ENCODE measurements at regions not wholly inside any gene's neighbourhood (a gene's known extent, or its start where the extent isn't known, plus 50 kb on each side); places are given as distances from the start of the nearest gene placed in this dataset.

- Histone ChIP-seq H3K4me2 (ENCODE audit: insufficient read depth, insufficient read length, low read length) (no peak overlapping the region), H3K79me1 (ENCODE audit: insufficient read depth, low read depth, low read length, poor library complexity, severe bottlenecking) (no peaks in the 10 kb centered on the region), H3K27ac (ENCODE audit: insufficient read length, low read depth, low read length) (no peak overlapping the region), H3K18ac (ENCODE audit: insufficient read length, low read depth, low read length) (no peak overlapping the region), H3K56ac (ENCODE audit: insufficient read length, low read depth, low read length) (no peak overlapping the region), H3T11ph (ENCODE audit: low read length) (no peak overlapping the region), H3K23me2 (ENCODE audit: insufficient read length, low read depth, low read length, poor library complexity, severe bottlenecking) (no peaks in the 10 kb centered on the region), H3K14ac (ENCODE audit: insufficient read depth, low read length) (no peak overlapping the region), H3K9me3 (ENCODE audit: control insufficient read depth, low read depth, low read length) (no peaks in the 10 kb centered on the region), H4K20me1 (ENCODE audit: control insufficient read depth, insufficient read depth, insufficient read length) (no peaks in the 10 kb centered on the region), H3K9ac (ENCODE audit: extremely low read depth, insufficient read length, low read length) (no peak overlapping the region), H2BK20ac (ENCODE audit: low read depth, low read length, poor library complexity, severe bottlenecking) (no peak overlapping the region), H2BK15ac (ENCODE audit: low read depth, low read length) (no peak overlapping the region), H3K23ac (ENCODE audit: insufficient read length, low read depth, low read length) (no peak overlapping the region), H2BK12ac (ENCODE audit: insufficient read length, low read depth, low read length) (no peak overlapping the region), H3K79me2 (ENCODE audit: insufficient read depth, low read length) (no peaks in the 10 kb centered on the region), H4K91ac (ENCODE audit: insufficient read length, low read depth, low read length) (no peak overlapping the region), H2AFZ (ENCODE audit: low read length) (no peak overlapping the region), H3K4me1 (ENCODE audit: insufficient read depth, low read length) (no peaks in the 10 kb centered on the region), H2BK5ac (ENCODE audit: insufficient read length, low read length) (no peak overlapping the region), H4K8ac (replicated peaks; ENCODE audit: insufficient read length, low read depth, low read length) (no peak overlapping the region), H4K5ac (ENCODE audit: insufficient read length, low read depth, low read length) (no peak overlapping the region), H2AK5ac (ENCODE audit: insufficient read length, low read length) (no peak overlapping the region), H3K4ac (ENCODE audit: low read depth, low read length) (no peak overlapping the region), H3K27me3 (ENCODE audit: insufficient read depth, low read length) (no peaks in the 10 kb centered on the region; the same call in 1 of the 2 replicates), H2BK120ac (ENCODE audit: low read depth, low read length, poor library complexity, severe bottlenecking) (no peak overlapping the region)
- Mint-ChIP-seq H3K9me3 (no peaks in the 10 kb centered on the region), H3K27me3 (ENCODE audit: low read depth) (peaks cover 59% of the 10 kb centered on the region), H3K36me3 (ENCODE audit: insufficient read depth in 1 of 3, low read depth in 3 of 3) (no peaks in the 10 kb centered on the region; a peak in 1 of 7 replicates), H3K4me1 (peaks cover 13 to 18% of the 10 kb centered on the region in 2 experiments), H3K27ac (no peak overlapping the region), H3K4me3 (no peak overlapping the region)
- WGBS (ENCODE audit: extremely low coverage, insufficient read length, low lambda C conversion rate) = no CpG with 5 or more reads among the region's 10 CpGs
- DNase-seq = no peak
- no peak for TF ChIP-seq CTCF (conservative IDR thresholded peaks at IDR 0.05)
Measured at GRCh38 chr11:134789104-134789503, 377.1 kb upstream of the B3GAT1 start.
